Epithelial cell of proximal tubule (primary cell): ENCODE measurements at regions not wholly inside any gene's neighbourhood (a gene's known extent, or its start where the extent isn't known, plus 50 kb on each side); places are given as distances from the start of the nearest gene placed in this dataset.
A peak's percentile ranks its signal among the peaks of the same experiment; 100 is the strongest.

Experiments
- DNase-seq: peaks from one replicate; pipeline ENCODE4 v3.0.0-alpha.2; 2011; ENCODE audit warnings: low read depth
- H3K4me3 ChIP-seq: 2 replicates; pipeline ENCODE4 v1.5.1; 2011; ENCODE audit warnings: low read depth, mild to moderate bottlenecking, low read length
- TF ChIP-seq, protein P1 (sequence below): conservative IDR thresholded peaks from 2 replicates; pipeline ENCODE4 v1.5.1; 2012; ENCODE audit warnings: low read depth, mild to moderate bottlenecking, low read length

DNA sequence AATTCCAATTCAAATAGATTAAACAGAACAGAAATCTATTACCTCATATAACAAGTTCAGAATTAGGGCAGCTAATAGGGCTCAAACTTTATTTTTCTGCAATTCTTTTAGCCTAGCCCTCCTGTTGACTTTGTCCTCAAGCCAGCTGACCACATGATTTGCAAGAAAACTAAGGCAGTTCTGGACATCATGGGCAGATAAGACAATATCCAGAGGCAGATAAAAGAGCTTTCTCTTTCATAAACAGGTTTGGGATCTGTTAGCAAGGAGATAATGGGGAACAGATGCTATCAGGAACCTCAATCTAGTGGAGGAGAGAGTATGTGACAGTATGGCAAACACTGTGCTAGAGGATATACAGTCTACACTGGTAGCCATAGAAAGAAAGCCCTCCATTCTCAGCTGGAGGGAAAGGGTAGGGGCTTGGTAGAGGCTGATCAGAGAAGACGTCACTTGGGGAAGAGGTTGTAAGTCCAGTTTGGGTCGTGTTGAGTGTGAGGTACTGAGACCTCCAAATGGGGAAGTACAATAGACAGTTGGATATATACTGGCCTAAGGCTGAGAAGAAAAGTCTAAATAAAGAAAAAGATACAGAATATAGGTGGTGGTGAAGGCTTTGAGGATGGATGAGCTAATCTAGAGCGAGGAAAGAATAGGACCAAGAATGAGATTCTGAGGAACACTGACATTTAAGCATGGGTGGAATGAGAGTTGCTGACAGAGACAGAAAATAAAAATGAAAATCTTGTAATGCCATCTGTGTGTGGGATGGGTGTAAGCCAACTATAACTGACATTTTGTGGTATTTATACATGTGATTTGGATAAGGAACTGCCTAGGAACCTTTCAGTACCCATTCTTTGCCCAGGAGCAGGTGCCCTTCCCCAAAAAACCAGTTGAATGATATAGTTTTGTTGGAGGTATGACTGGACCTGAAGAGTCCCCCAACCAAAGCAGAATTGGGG lies 67.4 kb downstream of the CYB561 start:
- DNase-seq, result no peak
- TF ChIP-seq, protein P1, sequence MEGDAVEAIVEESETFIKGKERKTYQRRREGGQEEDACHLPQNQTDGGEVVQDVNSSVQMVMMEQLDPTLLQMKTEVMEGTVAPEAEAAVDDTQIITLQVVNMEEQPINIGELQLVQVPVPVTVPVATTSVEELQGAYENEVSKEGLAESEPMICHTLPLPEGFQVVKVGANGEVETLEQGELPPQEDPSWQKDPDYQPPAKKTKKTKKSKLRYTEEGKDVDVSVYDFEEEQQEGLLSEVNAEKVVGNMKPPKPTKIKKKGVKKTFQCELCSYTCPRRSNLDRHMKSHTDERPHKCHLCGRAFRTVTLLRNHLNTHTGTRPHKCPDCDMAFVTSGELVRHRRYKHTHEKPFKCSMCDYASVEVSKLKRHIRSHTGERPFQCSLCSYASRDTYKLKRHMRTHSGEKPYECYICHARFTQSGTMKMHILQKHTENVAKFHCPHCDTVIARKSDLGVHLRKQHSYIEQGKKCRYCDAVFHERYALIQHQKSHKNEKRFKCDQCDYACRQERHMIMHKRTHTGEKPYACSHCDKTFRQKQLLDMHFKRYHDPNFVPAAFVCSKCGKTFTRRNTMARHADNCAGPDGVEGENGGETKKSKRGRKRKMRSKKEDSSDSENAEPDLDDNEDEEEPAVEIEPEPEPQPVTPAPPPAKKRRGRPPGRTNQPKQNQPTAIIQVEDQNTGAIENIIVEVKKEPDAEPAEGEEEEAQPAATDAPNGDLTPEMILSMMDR, result no peak
- H3K4me3 ChIP-seq, result no peak overlapping the region

DNA sequence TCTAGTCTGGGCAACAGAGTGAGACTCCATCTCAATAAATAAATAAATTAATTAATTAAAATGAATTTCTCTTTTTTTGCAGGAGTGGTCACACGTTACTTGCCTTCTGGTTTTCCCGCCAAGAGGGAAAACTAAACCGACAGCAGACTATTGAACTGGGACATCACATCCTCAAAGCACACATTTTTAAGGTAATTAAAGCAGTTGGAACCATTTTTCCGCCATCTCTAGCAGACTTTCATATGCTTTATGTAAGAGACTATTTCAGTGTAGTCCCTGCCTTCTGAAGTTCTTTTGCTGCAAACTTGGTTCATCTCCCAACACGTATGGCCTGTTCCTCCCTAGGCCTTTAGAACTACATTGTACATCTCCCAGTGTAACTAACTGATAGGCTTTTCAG lies 66.5 kb downstream of the CYB561 start:
- no peak for DNase-seq
- TF ChIP-seq, protein P1, result no peak

DNA sequence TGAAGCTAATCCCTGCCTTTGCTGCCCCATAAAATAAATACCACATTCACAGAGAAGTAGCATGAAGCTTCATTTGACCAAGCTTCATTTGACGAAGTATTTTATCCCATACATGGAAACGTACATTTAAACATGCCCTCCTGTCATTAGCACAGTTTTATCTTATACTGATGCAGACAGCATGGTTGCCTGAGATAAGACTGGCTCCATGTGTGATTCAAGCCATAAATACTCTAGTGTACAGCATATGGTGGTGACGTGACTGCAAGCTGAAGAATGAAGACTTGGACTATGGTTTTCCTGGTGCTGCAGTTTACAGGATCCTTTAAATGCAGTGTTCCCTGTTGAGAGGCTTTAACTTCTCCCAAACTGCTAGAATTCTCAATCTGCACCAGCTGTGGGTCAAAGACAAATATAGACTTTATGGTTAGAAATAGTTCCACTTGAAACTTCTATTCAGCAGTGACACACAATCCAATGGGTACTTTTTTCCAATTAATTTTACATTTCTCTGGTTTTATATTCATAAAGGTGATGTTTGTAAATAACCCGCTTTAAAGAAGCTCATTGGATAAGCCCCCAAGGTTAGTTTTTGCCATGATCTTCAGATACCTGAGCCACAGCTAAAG lies 64.9 kb downstream of the CYB561 start:
- no peak overlapping the region for H3K4me3 ChIP-seq
- DNase-seq, result no peak
- TF ChIP-seq, protein P1, result no peak

More for the DNA sequence above, 66.5 kb downstream of the CYB561 start:
- no peak overlapping the region for H3K4me3 ChIP-seq

DNA sequence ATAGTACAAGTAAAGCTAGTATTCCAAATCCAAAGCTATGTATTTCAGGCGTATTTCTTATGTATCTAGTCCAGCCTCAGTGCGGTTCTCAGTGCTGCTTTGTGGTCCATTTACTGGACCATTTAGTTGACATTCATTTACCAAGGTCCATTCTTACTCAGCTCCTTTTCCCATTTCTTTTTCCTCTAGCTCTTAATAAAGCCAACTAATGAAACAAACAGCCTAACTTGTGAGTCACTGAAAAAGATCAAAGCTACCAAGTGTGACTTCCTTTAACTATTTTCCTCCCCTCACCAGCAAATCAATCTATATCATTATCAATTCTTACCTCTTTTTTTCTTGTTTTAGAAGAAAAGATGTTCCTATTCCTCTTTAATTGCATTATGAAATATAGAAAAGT lies 64.0 kb downstream of the CYB561 start:
- no peak overlapping the region for H3K4me3 ChIP-seq
- TF ChIP-seq, protein P1, result no peak
- DNase-seq, result peak; percentile 76
